ENCODE measurements at regions not wholly inside any gene's neighbourhood (a gene's known extent, or its start where the extent isn't known, plus 50 kb on each side); places are given as distances from the start of the nearest gene placed in this dataset.

- TF ChIP-seq CTCF (IDR thresholded peaks at IDR 0.05; ENCODE audit: insufficient read depth, low read length, poor library complexity, severe bottlenecking) (no peak), EZH2phosphoT487 (conservative IDR thresholded peaks at IDR 0.05; ENCODE audit: low read length) (no peak)
These were observed 285.5 kb upstream of the SMARCA2 start for GRCh38 chr9:1729631-1730030.
